ENCODE measurements at regions not wholly inside any gene's neighbourhood (a gene's known extent, or its start where the extent isn't known, plus 50 kb on each side); places are given as distances from the start of the nearest gene placed in this dataset.

GRCh38 chr5:54905942-54906537 is 79.4 kb downstream of the ESM1 start:
- ATAC-seq (ENCODE audit: insufficient read depth, low FRiP score) (no peak), DNase-seq (peak; percentile 64 to 77 (median 67))
- peak; percentile 53 for TF ChIP-seq CTCF (IDR thresholded peaks at IDR 0.05; ENCODE audit: control extremely low read depth, extremely low read depth)
- peaks cover 0 to 5% (median 0%) of the 10 kb centered on the region in 5 donors for H3K4me1 ChIP-seq (ENCODE audit: control insufficient read depth in 5 of 5, insufficient read depth in 5 of 5, low read length in 5 of 5)
- peaks cover 0 to 1% (median 0%) of the 10 kb centered on the region in 4 donors for H3K9me3 ChIP-seq (ENCODE audit: control insufficient read depth in 4 of 4, insufficient read depth in 3 of 4, low read length in 3 of 4)
- no peaks in the 10 kb centered on the region for H3K36me3 ChIP-seq (ENCODE audit: control insufficient read depth in 4 of 4, insufficient read depth in 4 of 4, low read length in 4 of 4)
- no peak overlapping the region for H3K9ac ChIP-seq (ENCODE audit: insufficient read depth in 1 of 2, low read length in 2 of 2)
- WGBS, 2 donors: 5% methylated on average over 3 of the region's 3 CpGs
- no peak overlapping the region for H3K4me3 ChIP-seq
- H3K27ac ChIP-seq (ENCODE audit: low read depth in 1 of 2, low read length in 1 of 2): no peak overlapping the region
- H3K27me3 ChIP-seq (ENCODE audit: control insufficient read depth in 3 of 3, insufficient read depth in 3 of 3, low read length in 2 of 3): no peaks in the 10 kb centered on the region

- H3K9ac ChIP-seq (ENCODE audit: insufficient read depth in 1 of 2, low read length in 2 of 2): no peak overlapping the region
- no peaks in the 10 kb centered on the region for H3K27me3 ChIP-seq (ENCODE audit: control insufficient read depth in 3 of 3, insufficient read depth in 3 of 3, low read length in 2 of 3)
- H3K4me1 ChIP-seq (ENCODE audit: control insufficient read depth in 5 of 5, insufficient read depth in 5 of 5, low read length in 5 of 5): peaks cover 0 to 5% (median 0%) of the 10 kb centered on the region in 5 donors
- TF ChIP-seq CTCF (IDR thresholded peaks at IDR 0.05; ENCODE audit: control extremely low read depth, extremely low read depth): no peak
- H3K4me3 ChIP-seq: no peak overlapping the region
- no peak overlapping the region for H3K27ac ChIP-seq (ENCODE audit: low read depth in 1 of 2, low read length in 1 of 2)
- no peak for DNase-seq
- ATAC-seq (ENCODE audit: insufficient read depth, low FRiP score): no peak
- H3K9me3 ChIP-seq (ENCODE audit: control insufficient read depth in 4 of 4, insufficient read depth in 3 of 4, low read length in 3 of 4): peaks cover 0 to 1% (median 0%) of the 10 kb centered on the region in 4 donors
- WGBS, 2 donors: 93 to 95% methylated on average over 3 of the region's 3 CpGs
- H3K36me3 ChIP-seq (ENCODE audit: control insufficient read depth in 4 of 4, insufficient read depth in 4 of 4, low read length in 4 of 4): no peaks in the 10 kb centered on the region
Measured at GRCh38 chr5:54905246-54905795, 80.1 kb downstream of the ESM1 start.

- peaks cover 0 to 1% (median 0%) of the 10 kb centered on the region in 4 donors for H3K9me3 ChIP-seq (ENCODE audit: control insufficient read depth in 4 of 4, insufficient read depth in 3 of 4, low read length in 3 of 4)
- H3K4me3 ChIP-seq: no peak overlapping the region
- H3K9ac ChIP-seq (ENCODE audit: insufficient read depth in 1 of 2, low read length in 2 of 2): no peak overlapping the region
- TF ChIP-seq CTCF (IDR thresholded peaks at IDR 0.05; ENCODE audit: control extremely low read depth, extremely low read depth): no peak
- H3K27ac ChIP-seq (ENCODE audit: low read depth in 1 of 2, low read length in 1 of 2): no peak overlapping the region
- no peak for ATAC-seq (ENCODE audit: insufficient read depth, low FRiP score)
- H3K4me1 ChIP-seq (ENCODE audit: control insufficient read depth in 5 of 5, insufficient read depth in 5 of 5, low read length in 5 of 5): peaks cover 0 to 5% (median 0%) of the 10 kb centered on the region in 5 donors
- H3K36me3 ChIP-seq (ENCODE audit: control insufficient read depth in 4 of 4, insufficient read depth in 4 of 4, low read length in 4 of 4): no peaks in the 10 kb centered on the region
- H3K27me3 ChIP-seq (ENCODE audit: control insufficient read depth in 3 of 3, insufficient read depth in 3 of 3, low read length in 2 of 3): no peaks in the 10 kb centered on the region
- peak in 1 of 3 donors; percentile 32 for DNase-seq
- 78 to 86% methylated on average over 2 of the region's 2 CpGs for WGBS, 2 donors
Measured at GRCh38 chr5:54904425-54904824, 81.0 kb downstream of the ESM1 start.

Data from lung (tissue), 11 donors.